GM19372 (cell line): ENCODE measurements at regions not wholly inside any gene's neighbourhood (a gene's known extent, or its start where the extent isn't known, plus 50 kb on each side); places are given as distances from the start of the nearest gene placed in this dataset.

Source experiments
- ATAC-seq: cut with Tn5 transposase; IDR thresholded peaks from one replicate; pipeline ENCODE4 v1.9.1; 2021; ENCODE audit warnings: mild to moderate bottlenecking, low read depth, moderate library complexity; ENCODE audit not compliant: unreplicated experiment

GRCh38 chr9:78997296-78997695 lies 574.5 kb upstream of the TLE4 start:
- ATAC-seq: no peak

GRCh38 chr9:79000230-79001002 lies 571.3 kb upstream of the TLE4 start:
- ATAC-seq: no peak

- no peak for ATAC-seq
These were observed 570.8 kb upstream of the TLE4 start for GRCh38 chr9:79001012-79001411.

GRCh38 chr9:79003514-79003913 lies 568.3 kb upstream of the TLE4 start:
- no peak for ATAC-seq

GRCh38 chr9:79004032-79004431 lies 567.7 kb upstream of the TLE4 start:
- ATAC-seq: no peak

GRCh38 chr9:79006546-79006945 lies 565.2 kb upstream of the TLE4 start:
- ATAC-seq: no peak

GRCh38 chr9:79007701-79008483 lies 563.9 kb upstream of the TLE4 start:
- no peak for ATAC-seq

GRCh38 chr9:79008916-79009315 lies 562.8 kb upstream of the TLE4 start:
- ATAC-seq: no peak

GRCh38 chr9:79011461-79011860 lies 560.3 kb upstream of the TLE4 start:
- no peak for ATAC-seq

GRCh38 chr9:79012561-79012960 lies 559.2 kb upstream of the TLE4 start:
- no peak for ATAC-seq

- ATAC-seq: no peak
These were observed 557.8 kb upstream of the TLE4 start for GRCh38 chr9:79013715-79014610.

GRCh38 chr9:79014929-79015699 lies 556.7 kb upstream of the TLE4 start:
- no peak for ATAC-seq

GRCh38 chr9:79015951-79016350 lies 555.8 kb upstream of the TLE4 start:
- ATAC-seq: no peak

- ATAC-seq: no peak
These were observed 551.5 kb upstream of the TLE4 start for GRCh38 chr9:79020276-79020675.

GRCh38 chr9:79021084-79021483 lies 550.7 kb upstream of the TLE4 start:
- ATAC-seq: no peak

GRCh38 chr9:79023134-79023580 lies 548.6 kb upstream of the TLE4 start:
- no peak for ATAC-seq

GRCh38 chr9:79026316-79026715 lies 545.4 kb upstream of the TLE4 start:
- ATAC-seq: no peak

GRCh38 chr9:79028101-79028500 lies 543.7 kb upstream of the TLE4 start:
- no peak for ATAC-seq

- ATAC-seq: no peak
These were observed 537.2 kb upstream of the TLE4 start for GRCh38 chr9:79034583-79034982.

GRCh38 chr9:79037338-79037737 lies 534.4 kb upstream of the TLE4 start:
- ATAC-seq: no peak
